SK-N-DZ (cell line): ENCODE measurements at regions not wholly inside any gene's neighbourhood (a gene's known extent, or its start where the extent isn't known, plus 50 kb on each side); places are given as distances from the start of the nearest gene placed in this dataset.

Source experiments
- DNase-seq: peaks from one replicate; pipeline ENCODE4 v3.0.0-alpha.2; 2015; ENCODE audit warnings: low spot score
- small RNA-seq, 2 experiments: library from RNA; depleted of rRNA; stranded (forward); fragments of <200 nt; gene quantifications; one replicate each; pipeline ENCODE3, GENCODE V24; 2014

DNA sequence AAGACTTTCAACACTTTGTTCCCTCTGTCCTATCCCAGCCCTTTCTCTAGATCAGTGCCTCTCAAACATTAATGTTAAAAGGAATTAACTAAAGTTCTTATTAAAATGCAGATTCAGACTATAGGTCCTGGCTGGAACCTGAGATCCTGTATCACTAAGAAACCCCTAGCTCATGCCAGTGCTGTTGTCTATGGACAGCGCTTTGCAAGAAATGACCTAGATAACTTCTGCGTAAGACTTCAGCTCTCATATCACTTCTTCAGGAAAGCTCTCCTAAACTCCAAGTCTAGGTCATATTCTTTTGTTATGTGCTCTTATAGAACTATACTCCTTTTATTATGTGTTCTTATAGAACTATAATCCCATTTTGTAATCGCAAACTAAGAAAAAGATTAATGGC is 67.8 kb upstream of the CDIN1 start:
- DNase-seq = no peak

GRCh38 chr15:36517758-36518157 is 61.7 kb upstream of the CDIN1 start:
- DNase-seq = no peak

- no peak for DNase-seq
Measured at GRCh38 chr15:36519067-36519466, 60.4 kb upstream of the CDIN1 start.

DNA sequence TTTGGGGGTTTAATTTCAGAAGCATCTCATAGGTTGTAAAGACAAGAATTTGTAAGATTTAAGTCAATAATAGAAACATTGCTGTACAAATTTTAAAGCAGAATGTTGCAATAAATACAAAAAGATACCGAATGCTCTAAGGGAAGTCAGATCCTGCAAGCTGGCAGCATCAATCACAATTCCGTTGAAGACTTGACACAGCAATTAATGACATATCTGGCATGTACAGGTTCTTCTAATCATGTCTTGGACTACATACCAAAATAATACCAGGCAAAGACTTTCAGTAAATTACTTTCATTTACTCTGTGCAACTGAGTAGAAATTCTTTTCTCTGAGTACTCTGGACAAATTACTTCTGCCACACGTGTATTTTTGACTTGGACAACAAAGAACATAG is 54.0 kb upstream of the CDIN1 start:
- DNase-seq = no peak

DNA sequence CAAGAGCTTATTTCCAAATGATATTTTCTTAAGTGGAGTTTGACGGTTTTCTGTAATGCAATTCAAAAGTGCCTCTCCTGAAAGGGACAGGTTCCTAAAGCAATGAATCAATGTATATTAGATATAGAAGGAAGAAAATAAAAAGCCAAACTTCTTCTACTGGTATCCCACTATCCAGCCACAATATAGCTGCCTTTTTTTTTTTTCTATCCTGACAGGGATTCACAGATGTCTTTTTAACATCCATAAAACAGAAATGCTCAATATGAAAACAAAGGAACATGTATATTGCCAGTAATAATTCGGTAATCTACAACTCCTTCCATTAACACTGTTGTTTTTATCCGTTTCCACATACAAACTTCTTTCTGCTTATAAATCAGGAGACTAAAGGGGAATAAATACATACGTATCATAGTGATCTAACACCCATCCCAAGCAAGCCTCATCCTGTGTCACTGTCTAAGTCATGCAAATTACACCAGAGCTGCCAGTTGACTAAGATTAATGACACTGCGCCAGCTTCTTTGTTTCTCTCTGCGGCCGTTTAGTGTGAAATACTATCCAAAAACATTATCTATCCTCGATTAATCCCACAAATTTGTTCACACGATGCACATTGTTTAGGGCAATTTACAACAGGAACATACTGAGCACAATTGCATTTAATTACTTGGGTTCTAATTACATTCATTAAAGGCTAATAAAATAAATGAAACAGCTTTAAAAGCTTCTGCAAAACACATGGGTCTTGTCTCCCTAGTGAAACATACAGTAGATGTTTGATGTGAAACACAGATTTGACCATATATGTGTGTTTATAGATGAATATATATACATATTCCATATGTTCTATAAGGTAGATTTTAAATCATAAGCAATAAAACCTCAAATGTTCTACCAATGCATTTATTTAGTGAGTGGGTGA is 51.9 kb upstream of the CDIN1 start:
- peak; percentile 45 for DNase-seq

DNA sequence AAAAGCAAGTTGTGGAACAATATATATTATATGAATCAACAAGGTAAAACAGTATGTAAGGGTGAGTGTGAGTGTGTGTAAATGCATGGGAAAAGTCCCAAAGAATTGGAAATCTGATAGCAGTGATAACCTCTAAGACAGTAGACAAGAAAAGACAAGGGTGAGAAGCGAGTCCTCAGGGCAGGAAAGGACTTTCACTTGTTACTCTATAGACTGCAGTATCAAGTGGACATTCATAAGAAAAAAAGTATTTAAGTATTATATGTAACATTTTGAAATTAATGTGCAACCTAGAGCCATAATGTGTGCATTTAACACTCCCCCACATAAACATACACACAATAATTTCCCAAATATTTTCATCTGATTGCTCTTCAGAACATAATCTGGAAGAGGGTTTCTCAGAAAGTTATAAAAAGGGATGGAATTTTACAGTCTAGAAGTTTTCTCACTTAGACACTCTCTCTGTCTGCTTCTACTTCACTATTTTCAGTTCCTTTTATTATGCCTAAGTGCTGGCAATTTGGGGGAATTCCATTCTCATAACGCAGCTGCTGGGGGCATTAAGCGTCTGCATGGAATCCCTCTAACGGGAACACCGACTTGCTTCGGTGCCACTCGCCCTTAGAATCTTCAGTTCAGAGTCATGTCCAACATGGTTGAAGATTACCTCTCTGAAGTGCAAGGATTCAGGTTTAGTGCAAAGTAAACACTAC is 50.0 kb upstream of the CDIN1 start:
- DNase-seq = no peak

Small RNAs in the stretch of these regions (small RNA-seq; reads per million reads assigned to genes)
- gene AC068867.1 (0 reads per million in 2 experiments), gene MIR4510 (0 reads per million in 2 experiments)
